ENCODE measurements at regions not wholly inside any gene's neighbourhood (a gene's known extent, or its start where the extent isn't known, plus 50 kb on each side); places are given as distances from the start of the nearest gene placed in this dataset.
"Not testable (repeated sequence)": the region's sequence is repeated elsewhere in the genome, so short reads cannot be mapped to it uniquely, and the experiment has no call there.

DNA sequence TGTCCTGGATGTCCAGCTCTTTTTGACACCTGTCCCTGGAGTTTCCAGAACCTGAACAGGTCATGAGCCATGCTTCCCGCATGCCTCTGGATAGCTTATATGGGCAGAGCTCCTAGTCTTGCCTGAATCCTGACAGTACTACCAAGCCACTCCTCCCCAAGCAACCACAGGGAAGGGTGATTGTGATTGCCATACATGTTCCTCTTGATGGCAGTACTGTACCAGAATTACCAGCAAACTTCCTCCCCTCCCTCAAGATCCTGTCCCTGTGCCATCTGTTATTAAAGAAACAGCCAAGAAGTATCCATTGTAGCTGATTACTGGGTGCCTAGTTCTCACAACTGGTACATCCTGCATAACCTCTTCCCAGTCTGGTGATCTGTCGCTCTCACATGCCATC, 264.3 kb upstream of the AGTR2 start:
- ATAC-seq, result no peak
- intact Hi-C loops (cut with DNase I), result no loop called here
- no peak for DNase-seq (ENCODE audit: missing footprints)

DNA sequence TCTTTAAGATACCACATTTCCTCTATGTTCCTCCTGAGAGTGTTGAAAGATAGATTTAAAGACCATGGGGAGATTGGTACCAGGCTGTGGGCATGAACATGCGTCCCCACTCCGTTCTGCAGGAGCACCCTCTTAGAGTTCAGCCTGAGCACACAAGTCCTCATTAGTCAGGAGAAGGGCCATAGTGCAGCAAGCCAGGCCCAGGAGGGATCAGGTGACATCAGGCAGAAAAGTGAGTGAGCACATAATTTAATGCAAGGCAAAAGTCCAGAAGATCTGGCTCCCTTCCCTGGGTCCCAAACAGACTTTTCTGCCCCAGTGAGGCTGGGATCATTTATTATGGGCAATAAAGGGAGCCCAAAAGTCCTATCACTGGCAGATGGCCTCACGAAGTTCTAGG, 263.7 kb upstream of the AGTR2 start:
- intact Hi-C loops (cut with DNase I), result no loop called here
- ATAC-seq (no peak), DNase-seq (ENCODE audit: missing footprints) (no peak)

DNA sequence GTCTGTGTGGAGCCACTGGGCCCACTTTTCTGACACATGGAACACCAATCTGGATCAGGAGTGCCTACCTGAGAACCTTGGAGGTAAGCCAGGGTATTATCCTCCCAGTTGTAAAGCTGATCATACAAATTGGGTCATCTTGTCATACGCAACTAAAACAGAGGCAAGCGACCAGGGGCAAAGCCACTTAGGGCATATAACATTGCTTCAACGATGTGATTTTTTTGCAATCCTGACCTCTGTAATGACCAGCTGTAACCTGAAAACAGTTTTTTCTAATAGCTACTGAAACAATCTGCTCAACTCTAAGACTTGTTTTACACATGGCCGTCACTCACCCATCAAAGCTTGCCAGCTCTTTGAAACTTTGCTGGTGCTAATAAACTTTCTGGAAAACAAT, 261.5 kb upstream of the AGTR2 start:
- DNase-seq (ENCODE audit: missing footprints) (no peak), ATAC-seq (no peak)
- intact Hi-C loops (cut with DNase I), result no loop called here

DNA sequence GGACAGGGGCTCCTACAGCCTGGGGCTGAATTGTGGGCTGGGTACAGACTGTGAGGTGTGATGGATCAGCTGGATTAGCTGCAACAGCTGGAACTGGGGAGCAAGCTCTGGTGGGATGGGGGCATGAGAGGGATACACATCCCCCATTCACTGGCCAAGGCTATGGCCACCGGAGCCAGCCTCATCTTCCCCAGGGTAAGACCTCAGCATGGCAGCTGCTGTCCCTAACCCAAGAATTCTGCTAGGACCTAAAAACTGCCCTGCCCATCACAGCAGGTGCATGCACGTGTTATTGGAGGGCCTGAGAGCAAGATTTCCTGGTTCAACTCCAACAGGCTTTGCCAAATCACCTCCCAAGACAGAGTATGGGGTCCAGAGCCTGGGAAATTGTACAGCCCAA, 258.6 kb upstream of the AGTR2 start:
- intact Hi-C loops (cut with DNase I), result no loop called here
- ATAC-seq (no peak), DNase-seq (ENCODE audit: missing footprints) (no peak)

DNA sequence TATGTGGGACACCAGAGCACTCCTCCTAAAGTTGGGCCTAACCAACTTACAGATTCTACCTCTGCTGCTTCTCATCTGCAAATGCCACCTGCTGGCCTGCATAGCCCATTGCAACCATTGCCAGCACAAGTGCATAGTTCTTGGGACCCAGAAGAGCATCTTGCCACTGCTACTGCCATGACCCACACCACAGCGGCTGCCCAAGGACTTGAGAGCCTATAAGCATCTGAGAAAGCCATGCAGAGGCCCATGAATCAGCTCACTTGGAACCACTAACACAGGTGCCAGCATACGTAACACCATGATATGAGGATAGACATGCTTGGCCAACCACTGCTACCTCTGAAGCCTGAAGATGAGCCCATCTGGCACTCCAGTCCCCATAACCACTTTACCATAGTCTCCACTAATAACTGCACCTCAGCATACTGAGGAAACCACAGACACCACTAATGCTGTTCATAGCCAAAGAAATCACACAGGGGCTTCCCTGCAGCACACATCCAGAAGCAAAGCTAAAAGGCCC, 258.1 kb upstream of the AGTR2 start:
- DNase-seq (ENCODE audit: missing footprints) (no peak), ATAC-seq (no peak)
- intact Hi-C loops (cut with DNase I), result no loop called here

DNA sequence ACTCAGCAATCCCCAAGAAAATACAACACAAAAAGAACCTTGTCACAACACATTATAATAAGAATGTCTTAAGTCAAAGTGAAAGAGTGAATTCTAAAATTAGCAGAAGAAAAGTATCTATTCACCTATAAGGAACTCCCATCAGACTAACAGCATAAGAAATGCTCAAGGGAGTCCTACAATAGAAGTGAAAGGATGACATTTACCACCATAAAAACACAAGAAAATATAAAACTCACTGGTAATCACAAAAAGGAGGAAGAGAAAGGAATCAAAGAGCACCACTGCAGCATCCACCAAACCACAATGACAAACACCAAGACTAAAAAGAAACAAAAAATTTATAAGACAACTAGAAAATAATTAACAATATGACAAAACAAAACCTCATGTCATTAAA, 257.0 kb upstream of the AGTR2 start:
- ATAC-seq, result no peak
- no peak for DNase-seq (ENCODE audit: missing footprints)
- intact Hi-C loops (cut with DNase I), result no loop called here

DNA sequence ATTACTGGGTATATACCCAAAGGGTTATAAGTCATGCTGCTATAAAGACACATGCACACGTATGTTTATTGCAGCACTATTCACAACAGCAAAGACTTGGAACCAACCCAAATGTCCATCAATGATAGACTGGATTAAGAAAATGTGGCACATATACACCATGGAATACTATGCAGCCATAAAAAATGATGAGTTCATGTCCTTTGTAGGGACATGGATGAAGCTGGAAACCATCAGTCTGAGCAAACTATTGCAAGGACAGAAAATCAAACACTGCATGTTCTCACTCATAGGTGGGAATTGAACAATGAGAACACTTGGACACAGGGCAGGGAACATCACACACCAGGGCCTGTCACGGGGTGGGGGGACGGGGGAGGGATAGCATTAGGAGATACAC, 254.9 kb upstream of the AGTR2 start:
- DNase-seq (ENCODE audit: missing footprints); ATAC-seq; intact Hi-C loops (cut with DNase I): not testable (repeated sequence)

DNA sequence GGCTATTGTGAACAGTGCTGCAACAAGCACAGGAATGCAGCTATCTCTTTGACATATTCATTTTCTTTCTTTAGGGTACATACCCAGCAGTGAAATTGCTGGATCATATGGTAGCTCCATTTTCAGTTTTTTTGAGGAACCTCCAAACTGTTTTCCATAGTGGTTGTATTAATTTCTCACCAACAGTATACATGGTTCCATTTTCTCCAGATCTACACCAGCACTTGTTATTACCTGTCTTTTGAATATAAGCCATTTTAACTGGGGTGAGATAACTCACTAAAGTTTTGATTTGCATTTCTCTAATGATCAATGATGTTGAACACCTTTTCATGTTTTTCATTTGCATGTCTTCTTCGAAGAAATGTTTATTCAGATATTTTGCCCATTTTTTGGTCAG, 241.1 kb upstream of the AGTR2 start:
- DNase-seq (ENCODE audit: missing footprints), result no peak
- no peak for ATAC-seq
- intact Hi-C loops (cut with DNase I), result no loop called here

DNA sequence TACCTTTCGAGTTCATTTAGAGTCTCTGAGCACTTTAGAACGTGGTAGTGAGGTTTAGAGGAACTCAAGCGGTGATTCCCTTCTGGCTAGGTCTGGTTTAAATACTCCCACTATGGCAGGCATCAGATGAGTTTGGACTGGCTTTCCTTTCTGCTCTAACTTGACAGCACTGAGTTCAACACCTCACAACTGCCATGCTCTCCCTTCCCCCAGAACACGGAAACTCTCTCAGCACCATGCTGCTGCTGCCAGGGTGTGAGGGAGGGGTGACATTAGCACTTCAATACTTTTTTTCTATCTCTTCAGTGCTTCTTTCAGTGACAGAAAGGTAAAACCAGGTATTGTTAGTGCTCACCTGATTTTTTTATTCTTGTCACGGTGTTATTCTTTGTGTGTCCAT, 234.5 kb upstream of the AGTR2 start:
- DNase-seq (ENCODE audit: missing footprints) (no peak), ATAC-seq (no peak)
- intact Hi-C loops (cut with DNase I), result no loop called here

DNA sequence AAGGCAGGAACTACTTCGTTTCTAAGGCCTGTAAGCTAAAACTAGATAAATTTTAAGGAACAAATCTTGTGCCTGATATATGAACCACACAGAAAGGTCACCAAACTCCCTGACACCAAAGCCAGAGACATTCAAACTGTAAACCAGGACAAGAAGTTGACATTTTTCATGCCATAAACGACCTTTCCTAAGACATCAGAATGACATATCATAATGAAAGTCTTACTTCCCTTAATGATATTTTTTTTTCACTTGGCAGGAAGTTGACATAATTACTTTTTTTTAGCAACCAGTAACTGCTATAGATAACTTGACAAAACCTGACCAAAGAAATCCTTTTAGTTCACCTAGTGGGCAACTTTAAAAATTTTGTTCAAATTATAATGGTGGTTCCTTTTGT, 231.5 kb upstream of the AGTR2 start:
- intact Hi-C loops (cut with DNase I), result no loop called here
- no peak for DNase-seq (ENCODE audit: missing footprints)
- no peak for ATAC-seq

DNA sequence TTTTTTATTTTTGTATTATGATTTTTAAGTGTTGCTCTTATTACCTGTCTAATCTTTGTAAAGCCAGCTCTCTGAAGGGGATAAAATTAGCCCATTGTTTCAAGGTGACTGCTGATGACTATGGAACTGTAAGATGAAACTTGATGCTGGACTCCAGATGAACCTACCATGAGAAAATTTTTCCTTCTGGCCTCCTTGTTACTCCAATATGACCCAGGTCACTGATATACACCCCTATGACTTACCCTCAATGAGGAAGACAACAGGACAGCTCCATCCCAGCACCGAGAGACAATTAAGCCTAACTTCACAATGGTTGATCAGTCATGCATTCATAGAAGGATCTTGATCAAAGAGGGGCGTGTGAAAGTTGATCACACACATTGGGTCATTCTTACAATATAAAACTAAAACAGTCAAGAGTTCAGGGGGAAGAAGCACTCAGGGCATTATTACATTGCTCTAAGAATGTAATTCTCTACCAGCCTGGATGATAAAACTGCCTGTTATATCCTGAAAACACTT, 230.8 kb upstream of the AGTR2 start:
- intact Hi-C loops (cut with DNase I), result no loop called here
- no peak for DNase-seq (ENCODE audit: missing footprints)
- no peak for ATAC-seq

DNA sequence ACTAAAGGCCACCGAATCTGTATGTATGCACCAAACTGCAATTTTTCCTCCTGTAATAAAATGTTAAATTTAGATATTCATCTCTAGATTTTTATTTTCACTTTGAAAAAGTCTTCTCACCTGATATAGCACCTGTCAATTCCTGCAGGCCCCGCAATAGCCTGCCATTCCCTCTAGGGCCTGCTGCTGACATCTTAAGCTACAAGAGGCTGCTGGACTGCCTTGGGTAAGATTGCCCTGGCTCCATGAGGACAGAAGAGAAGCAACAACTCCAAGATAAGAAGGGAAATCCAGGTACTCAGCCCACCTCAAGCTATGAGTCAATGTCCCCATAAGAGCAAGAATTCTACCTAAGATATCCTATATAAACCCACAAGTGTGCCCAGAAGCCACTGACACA, 230.2 kb upstream of the AGTR2 start:
- no peak for ATAC-seq
- intact Hi-C loops (cut with DNase I), result no loop called here
- DNase-seq (ENCODE audit: missing footprints), result no peak

DNA sequence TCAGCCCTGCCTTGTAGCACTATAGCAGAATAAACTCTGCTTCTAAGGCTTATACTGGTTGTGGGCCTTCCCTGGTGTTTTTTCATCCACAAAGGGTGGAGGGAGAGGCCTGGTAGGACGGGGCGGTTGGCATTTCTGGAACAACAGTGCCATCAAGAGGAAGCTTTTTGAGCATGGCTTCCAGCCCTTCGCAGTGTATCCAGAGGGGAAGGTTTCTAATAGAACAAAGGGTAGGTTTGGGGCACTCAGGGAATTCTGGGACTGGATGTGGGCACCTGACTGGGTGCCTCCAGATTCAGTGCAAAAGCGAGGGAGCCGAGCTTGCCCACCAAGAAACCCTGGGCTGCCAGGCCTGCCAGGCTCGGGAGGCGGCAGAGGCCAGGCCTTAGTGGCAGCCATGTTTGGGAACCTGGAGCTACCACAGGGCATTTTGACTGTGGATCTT, 229.6 kb upstream of the AGTR2 start:
- ATAC-seq (no peak), DNase-seq (ENCODE audit: missing footprints) (no peak)
- intact Hi-C loops (cut with DNase I), result no loop called here

DNA sequence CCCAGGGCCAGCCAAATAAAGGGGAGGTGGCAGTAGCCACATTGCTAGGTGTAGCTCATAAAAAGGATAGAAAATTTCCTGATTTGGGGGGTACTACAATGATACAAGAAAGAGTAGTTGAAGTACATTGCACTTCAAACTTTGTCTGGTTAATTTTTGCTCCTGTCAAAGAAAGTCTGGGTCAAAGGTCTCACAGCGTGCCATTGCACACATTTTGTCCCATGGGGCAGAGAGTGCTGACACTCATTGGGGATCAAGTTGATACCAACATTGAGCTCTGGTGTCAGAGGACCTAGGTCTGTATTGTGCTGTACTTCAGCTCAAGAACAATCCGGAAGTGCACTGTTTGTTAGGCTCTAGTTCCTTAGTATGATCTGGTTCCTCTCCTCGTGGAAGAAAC, 229.2 kb upstream of the AGTR2 start:
- intact Hi-C loops (cut with DNase I), result no loop called here
- ATAC-seq, result no peak
- no peak for DNase-seq (ENCODE audit: missing footprints)

DNA sequence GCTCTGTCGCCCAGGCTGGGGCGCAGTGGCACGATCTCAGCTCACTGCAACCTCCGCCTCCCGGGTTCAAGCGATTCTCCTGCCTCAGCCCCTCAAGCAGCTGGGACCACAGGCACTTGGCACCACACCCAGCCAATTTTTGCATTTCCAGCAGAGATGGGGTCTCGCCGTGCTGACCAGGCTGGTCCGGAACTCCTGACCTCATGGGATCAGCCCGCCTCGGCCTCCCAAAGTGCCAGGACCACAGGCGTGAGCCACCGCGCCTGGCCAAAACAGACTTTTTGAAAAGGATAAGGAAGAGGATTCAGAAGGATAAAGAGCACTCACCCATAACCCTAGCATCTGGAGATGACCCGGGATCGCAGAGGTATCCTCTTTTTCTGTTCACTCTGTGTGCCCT, 224.5 kb upstream of the AGTR2 start:
- intact Hi-C loops (cut with DNase I), result no loop called here
- no peak for DNase-seq (ENCODE audit: missing footprints)

DNA sequence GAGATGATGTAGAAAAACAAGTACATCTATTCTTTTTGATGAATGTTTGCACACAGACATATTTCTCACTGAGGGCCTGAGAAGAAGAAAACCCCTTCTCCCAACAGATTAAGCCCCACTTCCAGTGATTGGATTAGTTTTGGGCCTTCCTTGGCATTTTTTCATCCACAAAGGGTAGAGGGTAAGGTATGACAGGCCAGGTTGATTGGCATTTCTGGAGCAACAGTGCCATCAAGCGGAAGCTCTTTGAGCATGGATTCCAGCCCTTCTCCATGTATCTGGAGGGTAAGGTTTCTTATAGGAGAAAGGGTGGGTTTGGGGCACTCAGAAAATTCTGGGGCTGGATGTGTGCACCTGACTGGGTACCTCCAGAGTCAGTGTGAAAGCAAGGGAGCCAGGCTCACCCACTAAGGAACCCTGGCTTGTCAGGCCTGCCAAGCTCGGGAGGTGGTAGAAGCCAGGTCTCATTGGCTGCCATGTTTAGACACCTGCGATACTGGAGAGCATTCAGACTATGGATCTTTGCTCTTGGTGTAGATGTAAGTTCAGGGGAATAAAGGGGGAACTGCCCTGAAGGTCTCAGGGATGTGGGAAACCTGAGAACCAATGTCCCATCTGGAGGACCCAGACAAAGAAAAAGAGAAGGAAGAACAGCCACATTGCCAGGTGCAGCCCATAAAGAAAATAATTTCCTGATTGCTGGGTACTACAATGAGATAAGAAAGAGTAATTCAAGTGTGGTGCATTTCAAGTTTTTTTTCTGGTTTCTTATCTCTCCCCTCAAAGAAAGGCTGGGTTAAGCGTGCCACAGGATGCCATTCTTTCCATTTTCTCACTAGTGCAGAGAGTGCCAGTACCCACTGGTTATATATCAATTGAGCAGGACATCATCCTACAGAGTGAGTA, 222.3 kb upstream of the AGTR2 start:
- DNase-seq (ENCODE audit: missing footprints) (no peak), ATAC-seq (no peak)
- intact Hi-C loops (cut with DNase I), result no loop called here

More for the DNA sequence above, 224.5 kb upstream of the AGTR2 start:
- ATAC-seq, result no peak

DNA sequence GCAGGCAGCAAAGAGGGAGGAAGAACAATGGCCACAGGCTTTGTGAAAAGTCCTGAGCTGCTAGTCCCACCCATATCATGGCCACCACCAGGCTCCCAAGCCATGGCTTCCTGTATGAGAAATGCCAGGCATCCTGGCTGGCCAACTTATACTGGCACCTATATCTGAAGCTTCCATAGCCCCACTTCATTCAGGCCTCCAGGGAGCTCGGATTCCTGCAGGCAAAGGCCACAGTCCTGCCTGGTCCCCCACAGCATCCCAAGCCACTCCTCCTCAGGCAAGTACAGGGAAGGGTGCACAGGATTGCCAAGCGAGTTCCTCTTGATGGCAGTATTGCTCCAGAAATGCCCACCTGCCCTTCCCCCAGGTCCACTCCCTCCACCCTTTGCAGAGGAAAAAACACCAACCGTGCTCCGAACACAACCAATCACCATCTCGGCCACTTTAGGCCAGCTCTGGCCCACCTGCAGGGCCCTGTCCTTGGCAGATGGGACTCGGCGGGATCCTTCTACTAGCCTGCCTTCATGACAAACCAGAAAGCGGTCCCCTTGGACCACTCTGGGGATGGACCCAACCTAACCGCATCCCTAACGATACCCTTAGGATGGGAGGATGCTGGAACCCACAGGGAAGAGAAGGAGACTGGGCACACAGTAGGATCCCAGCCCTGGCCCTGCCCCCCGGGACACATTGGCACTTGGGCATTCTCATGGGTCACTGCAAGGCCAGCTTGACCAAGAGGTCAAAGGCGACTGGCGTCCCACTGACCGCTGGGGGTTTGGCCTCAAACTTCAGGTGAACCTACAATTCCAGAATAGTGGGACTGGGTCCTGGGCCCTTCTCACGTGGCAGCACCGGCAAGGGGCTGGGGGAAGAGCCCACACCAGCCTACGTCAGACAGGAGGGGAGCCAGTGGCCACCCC, 220.4 kb upstream of the AGTR2 start:
- ATAC-seq (no peak), DNase-seq (ENCODE audit: missing footprints) (no peak)
- intact Hi-C loops (cut with DNase I), result no loop called here

DNA sequence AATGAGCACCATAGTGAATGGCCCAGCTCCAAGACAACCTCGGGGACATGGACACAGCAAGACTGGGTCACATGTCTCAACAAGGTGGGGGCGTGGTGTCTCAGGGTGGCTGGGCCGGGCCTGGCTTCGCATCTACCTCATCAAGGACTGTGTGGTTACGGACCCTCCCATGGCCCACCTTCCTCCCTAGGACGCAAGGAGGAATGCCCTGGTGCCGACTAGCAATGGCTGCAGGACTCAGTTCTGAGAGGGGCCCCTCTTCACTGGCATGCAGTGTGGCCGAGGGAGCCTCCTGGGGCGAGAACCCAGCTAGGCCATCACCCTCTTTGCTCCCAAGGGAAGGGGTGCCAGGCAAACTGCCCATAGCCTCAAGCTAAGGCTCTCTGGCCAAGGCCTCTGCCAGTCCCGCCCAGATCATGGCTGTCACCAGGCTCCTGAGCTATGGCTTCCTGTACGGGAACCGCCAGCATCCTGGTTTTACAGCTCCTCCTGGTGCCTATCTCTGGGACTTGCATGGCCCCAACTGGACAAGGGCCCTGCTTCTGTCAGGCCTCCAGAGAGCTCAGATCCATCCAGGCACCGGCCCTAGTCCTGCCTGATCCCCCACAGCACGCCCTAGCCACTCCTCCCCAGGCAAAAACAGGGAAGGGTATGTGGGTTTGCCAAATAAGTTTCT, 218.0 kb upstream of the AGTR2 start:
- intact Hi-C loops (cut with DNase I), result no loop called here
- DNase-seq (ENCODE audit: missing footprints) (no peak), ATAC-seq (no peak)
